H9 (cell line): ENCODE measurements at regions not wholly inside any gene's neighbourhood (a gene's known extent, or its start where the extent isn't known, plus 50 kb on each side); places are given as distances from the start of the nearest gene placed in this dataset.

Experiments
- DNase-seq: peaks from one replicate; pipeline ENCODE4 v3.0.0-alpha.2; 2017
- H2AFZ ChIP-seq: one replicate; pipeline ENCODE4 v1.6.1; 2013; ENCODE audit warnings: mild to moderate bottlenecking, low read length, control low read depth, moderate library complexity
- H2AK5ac ChIP-seq: 2 replicates; pipeline ENCODE4 v1.6.1; 2013; ENCODE audit warnings: low read length, control low read depth, mixed read lengths; ENCODE audit not compliant: insufficient read length
- H2BK120ac ChIP-seq: one replicate; pipeline ENCODE4 v1.6.1; 2013; ENCODE audit warnings: low read depth, mild to moderate bottlenecking, low read length, control low read depth, inconsistent platforms; ENCODE audit not compliant: poor library complexity, severe bottlenecking
- H2BK12ac ChIP-seq: 2 replicates; pipeline ENCODE4 v1.6.1; 2013; ENCODE audit warnings: low read length, control low read depth, mixed read lengths, low read depth; ENCODE audit not compliant: insufficient read length
- H2BK15ac ChIP-seq: 2 replicates; pipeline ENCODE4 v1.6.1; 2013; ENCODE audit warnings: low read depth, low read length, control low read depth
- H2BK20ac ChIP-seq: one replicate; pipeline ENCODE4 v1.6.1; 2013; ENCODE audit warnings: low read depth, mild to moderate bottlenecking, low read length, control low read depth, inconsistent platforms; ENCODE audit not compliant: poor library complexity, severe bottlenecking
- H2BK5ac ChIP-seq: 2 replicates; pipeline ENCODE4 v1.6.1; 2013; ENCODE audit warnings: low read length, control low read depth, mixed read lengths; ENCODE audit not compliant: insufficient read length
- H3K14ac ChIP-seq: 2 replicates; pipeline ENCODE4 v1.6.1; 2013; ENCODE audit warnings: low read length, control low read depth; ENCODE audit not compliant: insufficient read depth
- H3K18ac ChIP-seq: 2 replicates; pipeline ENCODE4 v1.6.1; 2013; ENCODE audit warnings: low read depth, mild to moderate bottlenecking, mixed read lengths, low read length, control low read depth; ENCODE audit not compliant: insufficient read length
- H3K23ac ChIP-seq: 2 replicates; pipeline ENCODE4 v1.6.1; 2013; ENCODE audit warnings: low read length, control low read depth, mixed read lengths, low read depth; ENCODE audit not compliant: insufficient read length
- H3K23me2 ChIP-seq: 2 replicates; pipeline ENCODE4 v1.6.1; 2013; ENCODE audit warnings: low read depth, mild to moderate bottlenecking, mixed read lengths, low read length, control low read depth; ENCODE audit not compliant: insufficient read length, poor library complexity, severe bottlenecking
- H3K27ac ChIP-seq: 2 replicates; pipeline ENCODE4 v1.5.1; 2013; ENCODE audit warnings: low read length, control low read depth, mixed read lengths, low read depth; ENCODE audit not compliant: insufficient read length
- H3K27me3 ChIP-seq: 2 replicates; pipeline ENCODE4 v1.6.1; 2013; ENCODE audit warnings: low read length, control low read depth, inconsistent platforms; ENCODE audit not compliant: insufficient read depth
- H3K4ac ChIP-seq: 2 replicates; pipeline ENCODE4 v1.6.1; 2013; ENCODE audit warnings: low read depth, mild to moderate bottlenecking, control low read depth, inconsistent platforms, low read length, moderate library complexity
- H3K4me1 ChIP-seq: 2 replicates; pipeline ENCODE4 v1.6.1; 2013; ENCODE audit warnings: low read length, control low read depth, inconsistent platforms; ENCODE audit not compliant: insufficient read depth
- H3K4me2 ChIP-seq: 2 replicates; pipeline ENCODE4 v1.6.1; 2013; ENCODE audit warnings: low read length, control low read depth, mixed read lengths; ENCODE audit not compliant: insufficient read length, insufficient read depth
- H3K56ac ChIP-seq: 2 replicates; pipeline ENCODE4 v1.6.1; 2013; ENCODE audit warnings: low read depth, mild to moderate bottlenecking, mixed read lengths, low read length, control low read depth; ENCODE audit not compliant: insufficient read length
- H3K79me1 ChIP-seq: 2 replicates; pipeline ENCODE4 v1.6.1; 2013; ENCODE audit warnings: low read depth, mild to moderate bottlenecking, moderate library complexity, low read length, control low read depth, inconsistent platforms; ENCODE audit not compliant: insufficient read depth, poor library complexity, severe bottlenecking
- H3K79me2 ChIP-seq: 2 replicates; pipeline ENCODE4 v1.6.1; 2013; ENCODE audit warnings: low read length, control low read depth, inconsistent platforms; ENCODE audit not compliant: insufficient read depth
- H3K9ac ChIP-seq: 2 replicates; pipeline ENCODE4 v1.6.1; 2013; ENCODE audit warnings: low read length, control low read depth, mixed read lengths; ENCODE audit not compliant: insufficient read length; ENCODE audit errors: extremely low read depth
- H3K9me3 ChIP-seq: one replicate; pipeline ENCODE4 v1.6.1; 2013; ENCODE audit warnings: low read depth, low read length, inconsistent platforms; ENCODE audit not compliant: control insufficient read depth
- H3T11ph ChIP-seq: one replicate; pipeline ENCODE4 v1.6.1; 2013; ENCODE audit warnings: mild to moderate bottlenecking, low read length, control low read depth, inconsistent platforms
- H4K20me1 ChIP-seq: one replicate; pipeline ENCODE4 v1.6.1; 2013; ENCODE audit not compliant: control insufficient read depth, insufficient read length, insufficient read depth
- H4K5ac ChIP-seq: 2 replicates; pipeline ENCODE4 v1.6.1; 2013; ENCODE audit warnings: low read depth, mild to moderate bottlenecking, mixed read lengths, low read length, control low read depth; ENCODE audit not compliant: insufficient read length
- H4K8ac ChIP-seq: replicated peaks from 2 replicates; pipeline ENCODE4 v1.6.1; 2013; ENCODE audit warnings: low read length, control low read depth, mixed read lengths, low read depth; ENCODE audit not compliant: insufficient read length
- H4K91ac ChIP-seq: 2 replicates; pipeline ENCODE4 v1.6.1; 2013; ENCODE audit warnings: low read depth, mild to moderate bottlenecking, moderate library complexity, mixed read lengths, low read length, control low read depth; ENCODE audit not compliant: insufficient read length
- H3K27ac Mint-ChIP-seq, 3 experiments: 2 replicates in 2 of 3; 3 replicates in 1 of 3; pipeline ENCODE4 v1.8.0; 2020 to 2021; ENCODE audit warnings: mixed read lengths in 3 of 3, mild to moderate bottlenecking in 1 of 3, moderate library complexity in 1 of 3
- H3K27me3 Mint-ChIP-seq: 2 replicates; pipeline ENCODE4 v1.8.0; 2021; ENCODE audit warnings: low read depth, mild to moderate bottlenecking, moderate library complexity, mixed read lengths
- H3K36me3 Mint-ChIP-seq, 3 experiments: 2 replicates in 2 of 3; 3 replicates in 1 of 3; pipeline ENCODE4 v1.8.0; 2020 to 2021; ENCODE audit warnings: low read depth in 3 of 3, mixed read lengths in 3 of 3; ENCODE audit not compliant: insufficient read depth in 1 of 3
- H3K4me1 Mint-ChIP-seq, 2 experiments: 2 replicates each; pipeline ENCODE4 v1.8.0; 2020; ENCODE audit warnings: mixed read lengths in 2 of 2
- H3K4me3 Mint-ChIP-seq, 2 experiments: 2 replicates in 1 of 2; 3 replicates in 1 of 2; pipeline ENCODE4 v1.8.0; 2020 to 2021; ENCODE audit warnings: mild to moderate bottlenecking in 2 of 2, mixed read lengths in 2 of 2, moderate library complexity in 1 of 2
- H3K9me3 Mint-ChIP-seq, 2 experiments: 2 replicates in 1 of 2; 3 replicates in 1 of 2; pipeline ENCODE4 v1.8.0; 2020; ENCODE audit warnings: mild to moderate bottlenecking in 2 of 2, mixed read lengths in 2 of 2, moderate library complexity in 1 of 2
- CTCF ChIP-seq: fragments of 200-600 bp; sonication (generic); conservative IDR thresholded peaks from 3 replicates; pipeline ENCODE4 v1.8.0; 2021; ENCODE audit warnings: antibody characterized with exemption, mild to moderate bottlenecking
- WGBS: extraction: QIAGEN DNeasy Blood & Tissue Kit; methylation state at CpG from one replicate; pipeline ENCODE4 v1.1.7; 2013; ENCODE audit warnings: missing lambda C conversion rate, low lambda C conversion rate, mixed read lengths; ENCODE audit not compliant: insufficient read length; ENCODE audit errors: extremely low coverage; 5-methylcytosine and 5-hydroxymethylcytosine counted together

- Histone ChIP-seq H2BK15ac (no peak overlapping the region), H4K8ac (no peak overlapping the region), H3K4me1 (peaks cover 4% of the 10 kb centered on the region; the same call in 1 of the 2 replicates), H3K23me2 (no peaks in the 10 kb centered on the region), H3K79me2 (no peaks in the 10 kb centered on the region), H3K4ac (no peak overlapping the region), H3K27me3 (no peaks in the 10 kb centered on the region), H2BK20ac (no peak overlapping the region), H3K79me1 (no peaks in the 10 kb centered on the region), H2AK5ac (no peak overlapping the region), H3K9me3 (no peaks in the 10 kb centered on the region), H4K20me1 (no peaks in the 10 kb centered on the region), H4K91ac (no peak overlapping the region), H2BK12ac (no peak overlapping the region), H3K56ac (no peak overlapping the region), H3K4me2 (no peak overlapping the region), H4K5ac (no peak overlapping the region), H2AFZ (no peak overlapping the region), H3K14ac (peak overlapping the region; percentile 36; the same call in 1 of the 2 replicates), H3K27ac (peak overlapping the region; percentile 75), H3K18ac (peak overlapping the region; percentile 64), H2BK120ac (no peak overlapping the region), H3T11ph (peak overlapping the region; percentile 88), H2BK5ac (no peak overlapping the region), H3K23ac (no peak overlapping the region), H3K9ac (no peak overlapping the region)
- Mint-ChIP-seq H3K9me3 (peaks cover 0 to 2% of the 10 kb centered on the region in 2 experiments; a peak in 2 of 5 replicates), H3K27me3 (no peaks in the 10 kb centered on the region), H3K4me1 (peaks cover 37 to 38% of the 10 kb centered on the region in 2 experiments), H3K4me3 (no peak overlapping the region), H3K36me3 (peaks cover 0 to 4% (median 0%) of the 10 kb centered on the region in 3 experiments; a peak in 1 of 7 replicates), H3K27ac (peak overlapping the region in 2 of 3 experiments; percentile 12 to 38; a peak in 4 of 7 replicates)
- DNase-seq: no peak
- TF ChIP-seq CTCF: no peak
- WGBS: no CpG with 5 or more reads among the region's 1 CpG
These were observed 361.1 kb upstream of the IGFBP3 start for GRCh38 chr7:46282155-46282554.
